GM21737 (cell line): ENCODE measurements at regions not wholly inside any gene's neighbourhood (a gene's known extent, or its start where the extent isn't known, plus 50 kb on each side); places are given as distances from the start of the nearest gene placed in this dataset.

Experiments used
- ATAC-seq: cut with Tn5 transposase; IDR thresholded peaks from one replicate; pipeline ENCODE4 v1.9.1; 2021; ENCODE audit warnings: mild to moderate bottlenecking, moderate library complexity; ENCODE audit not compliant: unreplicated experiment

DNA sequence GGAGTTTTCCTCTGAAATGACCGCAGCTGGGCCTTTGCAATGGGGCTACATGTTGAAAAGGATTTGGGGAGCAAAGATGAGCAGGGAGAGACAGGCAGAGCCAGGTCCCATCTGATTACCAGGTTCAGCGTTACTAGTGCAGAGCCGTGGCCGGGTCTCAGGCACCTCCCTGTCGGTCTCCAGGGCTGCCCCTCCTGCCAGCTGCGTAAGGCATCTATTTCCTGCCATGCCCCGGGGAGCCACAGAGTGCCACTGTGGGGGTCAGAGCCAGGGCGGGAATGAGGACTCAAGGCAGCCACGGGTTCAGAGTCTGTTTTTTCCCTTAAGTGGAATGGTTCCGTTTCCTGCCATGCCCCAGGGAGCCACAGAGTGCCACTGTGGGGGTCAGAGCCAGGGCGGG lies 382.6 kb upstream of the SHH start:
- ATAC-seq = no peak

DNA sequence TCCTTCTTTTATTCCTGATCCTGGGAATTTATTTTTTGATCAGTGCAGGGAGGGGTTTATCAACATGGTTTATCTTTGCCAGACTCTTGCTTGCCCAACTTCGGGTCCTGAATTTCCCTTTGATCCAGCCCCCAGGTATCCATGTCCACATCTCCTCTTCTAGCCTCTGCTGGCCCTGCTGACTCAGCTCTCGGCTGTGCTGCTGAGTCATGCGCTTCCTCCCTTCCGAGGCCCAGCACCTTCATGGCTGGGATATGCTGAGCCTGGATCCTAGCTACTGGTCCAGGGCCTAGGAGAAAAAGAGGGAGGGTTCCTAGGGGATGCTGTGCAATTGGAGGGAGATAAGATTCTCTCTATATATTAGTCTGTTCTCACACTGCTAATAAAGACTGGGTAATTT lies 380.7 kb upstream of the SHH start:
- no peak for ATAC-seq

DNA sequence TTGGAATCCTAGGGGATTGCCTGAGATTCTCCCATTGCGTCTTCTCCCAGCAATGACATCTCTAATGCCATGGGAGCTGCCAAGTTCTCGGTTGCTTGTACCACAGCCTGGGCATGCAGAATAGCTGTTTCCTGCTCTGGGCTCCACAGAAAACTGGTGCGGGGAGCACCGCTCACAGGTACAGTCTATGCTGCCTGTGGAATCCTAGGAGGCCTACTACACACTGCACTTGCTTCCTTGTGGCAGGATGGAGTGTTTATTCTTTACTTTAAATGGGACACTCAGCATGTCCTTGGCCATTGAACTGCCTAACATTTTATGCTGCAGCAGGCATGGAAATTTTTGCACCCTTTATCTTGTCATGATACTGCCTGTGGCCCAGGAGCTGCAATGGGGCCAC lies 378.8 kb upstream of the SHH start:
- ATAC-seq = no peak

DNA sequence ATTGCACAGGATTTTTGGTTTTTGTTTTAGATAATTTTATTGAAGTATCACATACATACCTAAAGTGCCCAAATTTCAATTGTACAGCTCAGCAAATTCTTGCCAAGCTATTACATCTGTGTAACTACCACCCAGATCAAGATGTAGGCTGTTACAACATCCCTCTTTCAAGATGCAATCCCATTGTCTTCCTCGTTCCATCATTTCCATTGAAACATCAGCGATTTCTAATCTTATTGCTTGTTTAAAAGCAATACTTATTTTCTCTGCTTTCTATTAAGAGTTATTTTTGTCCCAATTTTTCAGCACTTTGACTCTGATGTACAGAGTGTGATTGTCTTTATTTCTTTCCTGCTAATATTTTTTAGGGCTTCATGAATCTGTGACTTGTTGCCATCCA lies 372.8 kb upstream of the SHH start:
- ATAC-seq = no peak

DNA sequence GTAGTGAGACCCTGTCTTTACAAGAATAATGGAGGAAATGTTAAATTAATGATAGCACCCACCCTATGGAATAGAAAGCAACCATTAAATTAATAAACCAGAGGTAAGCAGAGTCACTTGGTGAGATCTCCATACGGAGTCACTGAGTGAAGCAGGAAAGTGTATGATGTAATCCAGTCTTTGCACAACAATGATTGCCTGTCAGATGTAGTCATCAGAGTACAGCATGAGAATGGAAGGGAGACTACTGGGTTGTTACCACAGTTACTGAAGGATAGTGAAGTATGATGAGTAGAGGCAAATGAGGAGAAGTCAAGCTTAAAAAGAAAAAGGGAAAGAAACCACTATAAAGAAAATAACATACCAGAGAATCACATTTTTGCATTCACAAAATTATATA lies 371.9 kb upstream of the SHH start:
- ATAC-seq = no peak

DNA sequence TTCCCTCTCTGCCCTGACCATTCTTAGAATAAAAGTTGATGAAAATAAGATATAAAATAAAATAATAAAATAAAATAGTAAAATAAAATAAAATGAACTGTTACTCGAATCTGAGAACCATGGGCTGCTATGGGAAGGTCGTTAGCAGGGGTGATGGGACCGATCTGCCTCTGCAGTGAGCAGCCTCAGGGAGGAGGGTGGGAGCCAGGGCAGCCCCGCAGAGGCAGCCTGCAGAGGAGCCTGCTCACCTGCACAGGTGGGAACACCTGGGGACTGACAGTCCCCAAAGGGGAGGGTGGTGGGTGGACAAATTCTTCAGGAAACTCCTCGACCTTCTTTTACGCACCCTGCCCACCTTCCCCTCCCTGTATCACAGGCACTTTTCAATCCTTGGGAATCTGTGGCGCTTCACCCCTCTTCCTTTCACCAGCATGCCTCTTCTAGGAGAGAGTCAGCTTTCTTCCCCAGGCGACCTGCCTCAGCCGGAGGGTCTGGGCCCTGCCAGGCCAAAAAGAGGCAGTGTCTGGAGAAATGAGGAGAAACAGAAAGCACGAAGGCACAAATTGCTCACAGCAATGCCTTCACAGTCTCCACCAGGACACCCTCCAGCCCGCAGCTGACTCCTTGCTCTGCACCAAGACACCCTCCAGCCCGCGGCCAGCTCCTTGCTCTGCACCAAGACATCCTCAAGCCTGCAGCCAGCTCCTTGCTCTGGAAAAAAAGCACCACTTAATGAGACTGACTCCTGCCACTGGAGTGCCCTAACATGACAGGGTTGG lies 368.4 kb upstream of the SHH start:
- no peak for ATAC-seq

DNA sequence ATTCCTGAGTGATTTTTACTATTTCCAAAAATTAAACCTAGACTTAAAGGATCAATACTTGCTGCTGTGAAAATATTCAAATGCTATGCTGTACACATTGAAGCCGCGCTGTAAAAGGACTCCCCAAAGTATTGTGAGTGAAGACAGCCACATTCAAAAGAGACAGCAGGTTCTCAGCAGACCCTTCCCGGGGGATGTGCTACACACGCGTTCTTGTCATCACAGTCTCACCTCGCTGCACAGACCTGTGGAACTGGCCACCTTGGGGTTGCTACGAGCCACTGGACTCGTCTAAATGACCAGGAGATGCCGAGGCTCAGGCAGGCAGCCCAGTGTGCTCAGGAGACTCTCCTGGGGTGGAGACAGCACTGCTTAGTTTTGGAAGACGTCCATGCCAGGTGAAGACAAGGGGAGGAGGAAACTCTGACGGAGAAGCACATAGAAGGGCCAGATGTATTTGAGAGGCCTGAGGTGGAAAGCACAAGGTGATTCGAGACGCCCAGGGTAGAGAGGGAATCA lies 367.7 kb upstream of the SHH start:
- no peak for ATAC-seq

DNA sequence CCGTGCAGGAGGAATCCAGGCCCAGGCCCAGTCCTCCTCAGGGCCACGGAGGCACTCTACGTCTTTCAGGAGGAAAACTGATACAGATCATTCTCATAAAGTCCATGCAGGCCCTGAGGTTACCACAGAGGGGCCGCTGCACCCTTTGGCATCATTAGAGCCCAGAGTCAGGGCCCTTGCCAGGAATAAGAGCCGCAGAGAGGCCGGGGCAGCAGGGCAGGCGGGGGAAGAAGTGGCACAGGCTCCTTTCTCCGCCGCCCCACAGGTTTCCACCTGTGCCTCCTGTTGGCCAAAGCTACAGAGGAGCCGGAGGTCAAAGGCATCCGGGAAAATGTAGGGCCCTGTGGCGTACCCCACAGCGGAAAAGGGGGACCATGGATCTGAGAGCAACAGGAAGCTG lies 366.6 kb upstream of the SHH start:
- ATAC-seq = no peak

DNA sequence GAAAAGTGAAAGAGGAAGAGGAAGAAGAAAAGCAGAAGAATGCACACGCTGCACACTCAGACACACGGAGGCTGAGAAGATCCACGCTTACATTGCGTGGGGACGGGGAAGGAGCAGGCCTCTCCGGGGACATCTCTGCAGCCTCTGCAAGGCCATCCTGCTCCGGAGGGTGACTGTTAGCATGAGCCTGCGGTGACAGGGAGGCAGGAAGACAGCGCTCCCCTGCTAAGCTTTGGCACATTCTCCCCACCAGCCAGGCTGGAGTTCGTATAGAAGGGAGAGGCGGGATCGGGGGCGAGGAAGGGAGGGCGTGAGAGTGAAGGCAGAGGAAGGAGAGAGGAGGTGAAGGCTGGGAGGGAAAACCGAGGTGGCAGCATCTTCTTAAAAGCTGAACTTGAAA lies 366.0 kb upstream of the SHH start:
- ATAC-seq = no peak

DNA sequence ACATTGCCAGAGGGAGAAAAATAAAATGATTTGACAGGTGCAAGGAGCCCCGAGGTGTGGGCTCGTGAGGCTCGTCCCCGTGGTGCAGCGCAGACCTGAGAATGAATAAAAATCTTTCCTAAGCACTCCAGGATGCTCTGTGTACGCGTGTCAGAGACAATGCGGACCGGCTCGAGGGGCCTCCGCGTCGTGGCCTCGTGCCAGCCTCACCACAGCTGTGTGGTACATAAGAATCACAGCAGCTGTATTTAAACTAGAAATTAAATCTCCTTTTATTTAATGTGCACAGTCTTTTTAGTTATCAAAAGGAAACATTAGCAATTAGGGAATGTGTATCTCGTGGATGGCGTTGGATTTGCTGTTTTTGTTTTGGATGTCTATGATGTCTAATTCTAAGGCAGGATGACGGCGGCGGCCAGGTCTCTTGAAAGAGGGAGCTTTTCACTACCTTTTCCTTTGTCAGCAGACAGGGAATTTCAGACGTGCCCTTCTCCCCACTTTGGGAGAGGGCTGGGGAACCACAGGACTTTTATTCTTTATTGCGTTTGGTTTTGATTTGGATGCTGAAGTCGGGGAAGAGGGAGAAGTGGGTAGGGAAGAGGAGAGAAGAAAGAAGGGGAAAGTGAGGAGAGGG lies 365.3 kb upstream of the SHH start:
- ATAC-seq = no peak

DNA sequence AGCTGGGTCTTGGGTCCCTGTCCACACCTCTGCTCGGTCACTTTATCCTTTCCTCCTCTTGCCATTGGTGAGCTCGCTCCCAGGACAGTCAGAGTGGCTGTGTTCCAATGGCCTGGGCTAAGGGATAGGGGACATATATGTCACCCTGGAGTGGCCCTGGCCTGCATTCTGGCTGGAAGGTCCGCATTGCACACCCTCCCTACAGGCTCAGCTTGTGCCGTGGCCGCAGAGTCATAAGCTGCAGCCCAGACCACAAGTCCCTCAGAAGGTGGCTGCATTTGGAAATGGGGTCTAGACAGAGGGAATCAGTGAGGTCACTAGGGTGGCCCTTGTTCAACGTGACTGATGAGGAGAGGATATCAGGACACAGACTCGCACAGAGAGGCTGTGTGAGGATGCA lies 363.8 kb upstream of the SHH start:
- ATAC-seq = no peak

DNA sequence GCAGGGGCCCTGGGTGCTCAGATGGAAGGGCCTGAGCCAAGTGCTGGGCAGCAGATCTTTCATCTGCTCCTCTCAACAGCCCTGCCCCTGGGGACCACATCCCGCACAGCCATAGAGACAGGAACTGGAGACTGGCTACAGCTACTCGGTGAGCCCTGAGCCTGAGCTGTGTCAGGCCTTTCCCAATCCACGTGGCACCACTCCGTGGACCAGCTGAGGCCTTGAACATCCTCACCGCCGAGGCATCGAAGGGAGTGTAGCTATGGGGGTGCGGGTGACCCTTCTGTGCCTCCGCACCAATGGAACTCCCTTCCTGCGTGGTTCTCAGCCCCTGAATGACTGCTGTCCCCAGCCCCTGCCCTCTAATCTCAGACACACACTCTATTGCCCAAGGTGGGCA lies 362.7 kb upstream of the SHH start:
- ATAC-seq = no peak

DNA sequence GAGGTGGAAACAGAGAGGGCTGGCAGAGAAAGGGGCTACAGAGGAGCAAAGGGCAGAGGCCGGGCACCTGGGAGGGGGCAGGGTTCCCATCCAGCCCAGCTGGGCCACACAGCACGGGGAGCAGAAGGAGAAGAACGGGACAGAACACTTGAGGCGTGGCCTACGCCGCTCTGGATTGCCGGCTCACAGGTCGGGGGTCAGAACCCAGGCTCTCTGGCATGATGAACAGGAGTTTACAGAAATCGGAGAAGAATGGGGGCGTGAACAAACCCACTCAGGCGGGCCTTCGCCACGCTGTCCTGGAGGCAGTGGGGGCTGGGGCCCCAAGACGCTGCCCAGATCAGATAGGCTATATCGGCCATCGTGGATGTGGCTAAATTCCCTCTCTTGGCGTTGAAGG lies 362.2 kb upstream of the SHH start:
- no peak for ATAC-seq

DNA sequence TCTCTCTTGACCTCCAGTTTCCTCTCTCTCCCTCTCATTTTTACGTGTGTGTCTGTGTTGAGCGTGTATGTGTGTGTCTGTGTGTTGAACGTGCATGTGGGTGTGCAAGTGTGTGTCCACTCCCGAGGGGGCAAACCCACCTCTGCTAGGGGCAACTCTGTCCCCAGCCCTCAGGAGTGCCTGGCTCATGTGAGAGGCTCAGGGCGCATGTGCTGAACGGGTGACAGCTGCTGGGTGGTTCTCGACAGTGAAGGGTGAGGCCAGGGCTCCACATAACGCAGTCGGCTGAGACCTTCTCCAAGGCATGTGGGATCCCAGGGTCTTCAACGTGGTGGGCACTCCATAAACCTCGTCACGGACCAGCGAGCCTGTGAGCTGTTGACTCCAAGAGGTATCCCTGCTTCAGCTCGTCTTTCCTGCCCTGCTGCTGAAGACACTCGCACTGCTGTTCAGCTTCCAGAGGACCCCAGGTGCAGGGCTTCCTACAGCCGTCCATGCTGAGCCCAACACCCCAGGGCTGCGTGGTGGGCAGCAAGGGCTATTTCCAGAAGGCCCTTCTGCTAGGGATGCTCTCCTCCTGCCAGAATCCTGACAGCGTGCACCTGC lies 361.6 kb upstream of the SHH start:
- ATAC-seq = no peak

DNA sequence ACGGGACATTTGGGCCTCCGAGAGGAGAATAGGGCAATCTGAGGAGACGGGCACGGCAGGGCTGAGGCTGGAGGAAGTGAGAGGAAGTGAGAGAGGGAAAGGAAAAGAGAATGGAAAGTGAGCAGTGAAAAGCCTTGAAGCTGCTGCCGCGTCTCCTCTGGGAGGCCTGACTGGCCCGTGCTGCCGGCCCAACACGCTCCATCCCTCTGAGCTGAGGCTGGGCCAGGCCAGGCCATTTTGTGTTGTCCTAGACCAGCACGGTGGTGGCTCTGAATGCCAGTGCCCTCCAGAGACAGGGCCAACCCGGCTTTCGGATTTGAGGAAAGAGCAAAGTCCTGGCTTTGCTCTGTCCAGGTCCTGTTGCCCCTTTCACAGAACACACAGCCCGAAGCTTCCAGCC lies 361.1 kb upstream of the SHH start:
- no peak for ATAC-seq

DNA sequence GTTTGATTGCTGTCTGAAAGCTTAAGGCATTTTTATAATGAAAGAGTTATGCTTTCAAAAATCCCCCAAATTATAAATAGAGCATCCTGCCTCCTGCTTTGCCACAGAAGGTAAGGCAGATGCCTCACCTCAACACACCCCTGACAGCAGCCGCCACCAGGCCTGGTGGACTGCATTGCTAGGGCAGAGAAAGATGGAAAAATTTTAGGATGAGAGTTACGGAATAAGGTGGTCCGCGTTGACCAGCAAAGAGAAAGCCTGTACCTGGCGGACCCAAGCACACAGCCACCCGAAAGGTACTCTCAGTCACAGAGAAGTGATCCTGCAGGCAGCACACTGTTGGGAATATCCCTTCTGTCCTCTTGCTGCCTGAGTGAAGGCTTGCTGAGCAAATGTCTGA lies 360.4 kb upstream of the SHH start:
- no peak for ATAC-seq

DNA sequence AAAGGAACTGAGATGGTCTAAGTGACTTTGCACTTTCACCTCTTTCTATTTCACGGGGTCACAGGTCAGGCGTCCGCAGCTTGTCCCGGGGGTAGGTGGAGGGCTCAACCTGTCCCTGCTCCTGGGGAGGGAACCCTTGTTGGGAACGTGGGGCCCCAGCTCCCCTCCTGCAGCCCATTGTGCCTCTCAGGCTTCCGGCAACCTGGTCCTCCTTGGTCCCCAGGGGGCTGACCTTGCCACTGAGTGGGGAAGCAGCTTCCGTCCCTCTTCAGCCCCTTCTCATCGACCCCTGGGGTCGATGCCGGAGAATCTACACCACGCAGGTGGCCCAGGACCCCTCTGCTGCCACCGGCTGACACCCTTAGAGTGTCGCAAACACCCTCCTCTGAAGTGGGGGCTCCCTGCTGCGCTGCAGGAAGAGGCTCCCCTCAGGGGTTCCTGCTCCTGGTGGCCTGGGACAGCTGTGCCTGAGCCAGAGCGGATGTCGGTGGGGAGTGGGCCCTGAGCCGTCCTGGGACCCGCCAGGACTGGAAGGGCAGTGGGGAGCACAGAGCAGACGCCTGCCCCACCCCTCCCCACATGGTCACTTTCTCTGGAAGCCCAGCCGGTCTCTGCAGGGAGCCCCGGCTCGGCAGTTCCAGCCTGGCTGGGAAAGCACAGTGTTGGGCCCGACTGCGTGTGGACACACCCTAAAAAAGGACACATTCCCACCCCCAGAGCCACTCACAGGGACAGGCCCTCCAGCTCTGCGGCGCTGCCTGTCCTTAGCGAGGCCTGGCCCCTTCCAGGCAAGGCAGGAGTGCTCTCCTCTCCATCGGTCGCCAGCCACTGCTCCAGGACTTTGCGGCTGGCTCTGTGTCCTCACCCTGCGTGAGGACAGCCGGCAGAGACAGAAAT lies 357.5 kb upstream of the SHH start:
- ATAC-seq = no peak

DNA sequence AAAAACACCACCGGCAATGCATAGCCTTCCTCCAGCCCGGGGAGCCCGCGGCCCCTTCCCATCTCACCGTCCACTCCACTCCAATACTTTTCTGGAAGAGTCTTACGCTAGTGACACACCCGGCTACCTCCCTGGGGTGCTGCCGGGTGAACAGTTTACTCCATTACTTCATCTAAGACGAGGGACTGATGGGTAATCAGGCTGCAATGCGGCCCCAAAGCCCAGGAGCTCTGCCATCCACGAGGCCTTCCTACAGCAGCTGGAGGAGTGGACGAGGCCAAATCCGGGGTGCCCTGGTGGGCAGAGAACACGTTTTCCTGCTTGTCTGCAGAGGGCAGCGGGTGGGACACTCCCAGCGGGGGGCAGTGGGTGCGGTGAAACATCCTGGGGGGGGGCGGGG lies 356.2 kb upstream of the SHH start:
- ATAC-seq = no peak

DNA sequence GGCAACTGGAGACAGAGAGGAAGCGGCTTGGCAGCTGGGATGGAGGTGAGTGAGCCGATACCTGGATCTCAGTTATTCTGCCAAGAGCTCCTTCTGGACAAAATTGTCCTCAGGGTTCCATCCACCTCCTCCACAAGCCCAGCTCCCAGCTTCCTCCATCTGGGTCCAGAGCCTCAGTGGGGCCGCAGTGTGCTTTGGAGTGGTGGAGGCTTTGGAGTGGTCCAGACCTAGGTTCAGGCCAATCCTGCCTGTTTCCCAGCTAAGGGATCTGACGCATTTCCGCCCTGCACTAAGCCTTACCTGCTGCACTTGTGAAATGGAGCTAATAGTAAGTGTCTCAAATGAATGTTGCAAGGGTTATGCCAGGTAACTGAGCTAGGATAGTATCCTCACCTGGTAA lies 355.7 kb upstream of the SHH start:
- no peak for ATAC-seq

DNA sequence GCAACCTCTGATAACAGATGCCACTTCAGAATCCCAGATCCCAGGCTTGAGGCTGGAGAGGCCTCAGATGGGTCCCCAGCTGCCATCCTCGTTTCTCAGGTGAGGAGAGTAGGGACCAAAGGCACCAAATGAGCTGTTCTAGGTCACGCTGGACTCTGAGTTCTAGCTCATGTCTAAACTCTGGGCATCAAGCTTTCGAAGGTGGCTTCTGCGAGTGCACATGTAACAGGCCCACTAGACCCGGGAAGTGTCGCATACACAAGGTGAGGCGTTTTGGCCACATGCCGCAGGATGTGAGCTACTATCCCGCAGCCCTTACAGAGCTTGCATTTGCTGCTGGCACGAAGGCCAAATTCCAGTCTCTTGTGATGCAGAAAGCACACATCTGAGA lies 355.1 kb upstream of the SHH start:
- ATAC-seq = no peak

DNA sequence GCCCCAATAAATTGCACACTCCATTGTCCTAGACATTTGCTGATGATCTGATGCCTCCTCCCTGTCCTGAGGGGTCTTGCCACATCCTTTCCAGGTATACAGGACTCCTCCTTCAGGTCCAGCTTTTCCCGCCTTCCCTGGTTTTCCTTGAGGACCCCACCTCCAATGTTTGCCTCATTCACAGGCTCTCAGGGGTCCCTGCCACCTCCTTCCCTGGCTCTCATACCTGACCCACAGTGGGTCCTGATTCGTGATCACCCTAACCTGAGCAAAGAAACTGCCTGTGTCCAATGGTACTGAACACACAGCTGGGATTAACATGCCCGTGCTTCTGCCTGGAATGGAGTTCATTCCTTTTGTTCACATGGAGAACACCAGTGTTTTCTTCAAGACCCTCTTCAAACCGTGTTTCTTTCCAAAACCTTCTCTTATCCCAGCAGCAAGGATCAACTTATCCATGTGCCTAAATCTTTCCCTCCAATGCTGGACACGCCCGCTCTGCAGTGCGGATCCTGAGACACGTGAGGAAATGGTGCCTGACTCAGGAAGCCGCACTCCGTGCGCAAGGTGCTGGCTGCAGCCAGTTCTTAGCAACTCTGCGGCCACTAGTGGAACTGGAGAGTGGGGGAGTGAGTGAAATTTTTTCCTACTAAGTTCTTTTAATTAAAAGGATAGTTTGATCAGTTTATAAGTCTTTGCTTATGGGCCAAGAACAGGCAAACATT lies 354.6 kb upstream of the SHH start:
- no peak for ATAC-seq
